ENCODE measurements at regions not wholly inside any gene's neighbourhood (a gene's known extent, or its start where the extent isn't known, plus 50 kb on each side); places are given as distances from the start of the nearest gene placed in this dataset.
A peak's percentile ranks its signal among the peaks of the same experiment; 100 is the strongest.

- DNase-seq (ENCODE audit: low read depth in 2 of 2): no peak
These were observed 159.8 kb downstream of the OR13H1 start for GRCh38 chrX:131703646-131704045.

- peak in 1 of 2 donors; percentile 70 for DNase-seq (ENCODE audit: low read depth in 2 of 2)
These were observed 160.3 kb downstream of the OR13H1 start for GRCh38 chrX:131704136-131704695.

- DNase-seq (ENCODE audit: low read depth in 2 of 2): no peak
These were observed 165.7 kb downstream of the OR13H1 start for GRCh38 chrX:131709553-131709952.

- DNase-seq (ENCODE audit: low read depth in 2 of 2): no peak
These were observed 167.6 kb downstream of the OR13H1 start for GRCh38 chrX:131711478-131711867.

- no peak for DNase-seq (ENCODE audit: low read depth in 2 of 2)
These were observed 179.8 kb downstream of the OR13H1 start for GRCh38 chrX:131723646-131724045.

GRCh38 chrX:131724292-131724691, 180.4 kb downstream of the OR13H1 start:
- DNase-seq (ENCODE audit: low read depth in 2 of 2): no peak

GRCh38 chrX:131725001-131725654, 181.3 kb downstream of the OR13H1 start:
- DNase-seq (ENCODE audit: low read depth in 2 of 2): no peak

GRCh38 chrX:131727778-131728177, 183.9 kb downstream of the OR13H1 start:
- no peak for DNase-seq (ENCODE audit: low read depth in 2 of 2)

- peak in 1 of 2 donors; percentile 49 for DNase-seq (ENCODE audit: low read depth in 2 of 2)
These were observed 184.6 kb downstream of the OR13H1 start for GRCh38 chrX:131728295-131729145.

GRCh38 chrX:131729295-131729694, 185.4 kb downstream of the OR13H1 start:
- DNase-seq (ENCODE audit: low read depth in 2 of 2): peak in 1 of 2 donors; percentile 68

GRCh38 chrX:131734621-131735020, 190.7 kb downstream of the OR13H1 start:
- DNase-seq (ENCODE audit: low read depth in 2 of 2): peak in 1 of 2 donors; percentile 30

- no peak for DNase-seq (ENCODE audit: low read depth in 2 of 2)
These were observed 191.3 kb downstream of the OR13H1 start for GRCh38 chrX:131735127-131735526.

GRCh38 chrX:131739823-131740222, 195.9 kb downstream of the OR13H1 start:
- DNase-seq (ENCODE audit: low read depth in 2 of 2): no peak

- DNase-seq (ENCODE audit: low read depth in 2 of 2): peak in 1 of 2 donors; percentile 60
These were observed 197.3 kb downstream of the OR13H1 start for GRCh38 chrX:131741103-131741581.

- DNase-seq (ENCODE audit: low read depth in 2 of 2): no peak
These were observed 202.1 kb downstream of the OR13H1 start for GRCh38 chrX:131745942-131746489.

GRCh38 chrX:131746491-131746968, 202.7 kb downstream of the OR13H1 start:
- DNase-seq (ENCODE audit: low read depth in 2 of 2): peak in 1 of 2 donors; percentile 57

GRCh38 chrX:131747173-131747572, 203.3 kb downstream of the OR13H1 start:
- DNase-seq (ENCODE audit: low read depth in 2 of 2): peak in 1 of 2 donors; percentile 55

- peak in 1 of 2 donors; percentile 51 for DNase-seq (ENCODE audit: low read depth in 2 of 2)
These were observed 208.8 kb downstream of the OR13H1 start for GRCh38 chrX:131752493-131753198.

GRCh38 chrX:131762802-131763234, 218.9 kb downstream of the OR13H1 start:
- no peak for DNase-seq (ENCODE audit: low read depth in 2 of 2)

- DNase-seq (ENCODE audit: low read depth in 2 of 2): peak in 1 of 2 donors; percentile 57
These were observed 219.8 kb downstream of the OR13H1 start for GRCh38 chrX:131763674-131764073.

- no peak for DNase-seq (ENCODE audit: low read depth in 2 of 2)
These were observed 220.3 kb downstream of the OR13H1 start for GRCh38 chrX:131764216-131764615.

Data from stimulated activated CD8-positive, alpha-beta memory T cell treated with anti-CD3 and anti-CD28 coated beads, Interleukin-7, amount 100 ng/mL, for 4 hours (primary cell).